Ishikawa (cell line): ENCODE measurements at regions not wholly inside any gene's neighbourhood (a gene's known extent, or its start where the extent isn't known, plus 50 kb on each side); places are given as distances from the start of the nearest gene placed in this dataset.

Experiments used
- CEBPB ChIP-seq: IDR thresholded peaks from 2 replicates; pipeline ENCODE4 v1.6.1; 2012
- CREB1 ChIP-seq: IDR thresholded peaks from 2 replicates; pipeline ENCODE4 v1.6.1; 2012; ENCODE audit warnings: low read depth
- EGR1 ChIP-seq: IDR thresholded peaks from 2 replicates; pipeline ENCODE4 v1.6.1; 2012
- EP300 ChIP-seq: IDR thresholded peaks from 2 replicates; pipeline ENCODE4 v1.6.1; 2012; ENCODE audit warnings: borderline replicate concordance
- FOXM1 ChIP-seq: IDR thresholded peaks from 2 replicates; pipeline ENCODE4 v1.6.1; 2012; ENCODE audit warnings: low read depth, borderline replicate concordance
- MAX ChIP-seq: IDR thresholded peaks from 2 replicates; pipeline ENCODE4 v1.6.1; 2012
- NFIC ChIP-seq: IDR thresholded peaks from 2 replicates; pipeline ENCODE4 v1.6.1; 2012
- RAD21 ChIP-seq: IDR thresholded peaks from 2 replicates; pipeline ENCODE4 v1.6.1; 2012; ENCODE audit warnings: low read depth
- TAF1 ChIP-seq: IDR thresholded peaks from 2 replicates; pipeline ENCODE4 v1.6.1; 2012; ENCODE audit warnings: low read depth, mild to moderate bottlenecking
- TCF12 ChIP-seq: IDR thresholded peaks from 2 replicates; pipeline ENCODE4 v1.6.1; 2012; ENCODE audit warnings: low read depth
- TEAD4 ChIP-seq: IDR thresholded peaks from 2 replicates; pipeline ENCODE4 v1.6.1; 2012
- YY1 ChIP-seq: IDR thresholded peaks from 2 replicates; pipeline ENCODE4 v1.6.1; 2012; ENCODE audit warnings: low read depth
- ZBTB7A ChIP-seq: IDR thresholded peaks from 2 replicates; pipeline ENCODE4 v1.6.1; 2012; ENCODE audit warnings: low read depth
- TF ChIP-seq, protein P1 (sequence below): IDR thresholded peaks from 2 replicates; pipeline ENCODE4 v1.6.1; 2012
- TF ChIP-seq, protein P2 (sequence below): IDR thresholded peaks from 2 replicates; pipeline ENCODE4 v1.6.1; 2012; ENCODE audit warnings: low read depth, mild to moderate bottlenecking

GRCh38 chr1:21346365-21347071, 56.3 kb upstream of the ECE1 start:
- TF ChIP-seq TAF1 (no peak), EGR1 (no peak), ZBTB7A (no peak), EP300 (no peak), RAD21 (no peak), NFIC (no peak), FOXM1 (no peak), YY1 (no peak), CREB1 (no peak), TEAD4 (no peak)
- TF ChIP-seq, protein P1, sequence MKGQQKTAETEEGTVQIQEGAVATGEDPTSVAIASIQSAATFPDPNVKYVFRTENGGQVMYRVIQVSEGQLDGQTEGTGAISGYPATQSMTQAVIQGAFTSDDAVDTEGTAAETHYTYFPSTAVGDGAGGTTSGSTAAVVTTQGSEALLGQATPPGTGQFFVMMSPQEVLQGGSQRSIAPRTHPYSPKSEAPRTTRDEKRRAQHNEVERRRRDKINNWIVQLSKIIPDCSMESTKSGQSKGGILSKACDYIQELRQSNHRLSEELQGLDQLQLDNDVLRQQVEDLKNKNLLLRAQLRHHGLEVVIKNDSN = no peak
- TF ChIP-seq, protein P2, sequence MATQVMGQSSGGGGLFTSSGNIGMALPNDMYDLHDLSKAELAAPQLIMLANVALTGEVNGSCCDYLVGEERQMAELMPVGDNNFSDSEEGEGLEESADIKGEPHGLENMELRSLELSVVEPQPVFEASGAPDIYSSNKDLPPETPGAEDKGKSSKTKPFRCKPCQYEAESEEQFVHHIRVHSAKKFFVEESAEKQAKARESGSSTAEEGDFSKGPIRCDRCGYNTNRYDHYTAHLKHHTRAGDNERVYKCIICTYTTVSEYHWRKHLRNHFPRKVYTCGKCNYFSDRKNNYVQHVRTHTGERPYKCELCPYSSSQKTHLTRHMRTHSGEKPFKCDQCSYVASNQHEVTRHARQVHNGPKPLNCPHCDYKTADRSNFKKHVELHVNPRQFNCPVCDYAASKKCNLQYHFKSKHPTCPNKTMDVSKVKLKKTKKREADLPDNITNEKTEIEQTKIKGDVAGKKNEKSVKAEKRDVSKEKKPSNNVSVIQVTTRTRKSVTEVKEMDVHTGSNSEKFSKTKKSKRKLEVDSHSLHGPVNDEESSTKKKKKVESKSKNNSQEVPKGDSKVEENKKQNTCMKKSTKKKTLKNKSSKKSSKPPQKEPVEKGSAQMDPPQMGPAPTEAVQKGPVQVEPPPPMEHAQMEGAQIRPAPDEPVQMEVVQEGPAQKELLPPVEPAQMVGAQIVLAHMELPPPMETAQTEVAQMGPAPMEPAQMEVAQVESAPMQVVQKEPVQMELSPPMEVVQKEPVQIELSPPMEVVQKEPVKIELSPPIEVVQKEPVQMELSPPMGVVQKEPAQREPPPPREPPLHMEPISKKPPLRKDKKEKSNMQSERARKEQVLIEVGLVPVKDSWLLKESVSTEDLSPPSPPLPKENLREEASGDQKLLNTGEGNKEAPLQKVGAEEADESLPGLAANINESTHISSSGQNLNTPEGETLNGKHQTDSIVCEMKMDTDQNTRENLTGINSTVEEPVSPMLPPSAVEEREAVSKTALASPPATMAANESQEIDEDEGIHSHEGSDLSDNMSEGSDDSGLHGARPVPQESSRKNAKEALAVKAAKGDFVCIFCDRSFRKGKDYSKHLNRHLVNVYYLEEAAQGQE = no peak

- TF ChIP-seq NFIC (no peak), TCF12 (0 out of 2 replicates have a peak, but pooled peaks have one; percentile 30), RAD21 (0 out of 2 replicates have a peak, but pooled peaks have one; percentile 0), CEBPB (no peak), CREB1 (no peak), EGR1 (no peak)
Measured at GRCh38 chr1:21344750-21345443, 54.6 kb upstream of the ECE1 start.

DNA sequence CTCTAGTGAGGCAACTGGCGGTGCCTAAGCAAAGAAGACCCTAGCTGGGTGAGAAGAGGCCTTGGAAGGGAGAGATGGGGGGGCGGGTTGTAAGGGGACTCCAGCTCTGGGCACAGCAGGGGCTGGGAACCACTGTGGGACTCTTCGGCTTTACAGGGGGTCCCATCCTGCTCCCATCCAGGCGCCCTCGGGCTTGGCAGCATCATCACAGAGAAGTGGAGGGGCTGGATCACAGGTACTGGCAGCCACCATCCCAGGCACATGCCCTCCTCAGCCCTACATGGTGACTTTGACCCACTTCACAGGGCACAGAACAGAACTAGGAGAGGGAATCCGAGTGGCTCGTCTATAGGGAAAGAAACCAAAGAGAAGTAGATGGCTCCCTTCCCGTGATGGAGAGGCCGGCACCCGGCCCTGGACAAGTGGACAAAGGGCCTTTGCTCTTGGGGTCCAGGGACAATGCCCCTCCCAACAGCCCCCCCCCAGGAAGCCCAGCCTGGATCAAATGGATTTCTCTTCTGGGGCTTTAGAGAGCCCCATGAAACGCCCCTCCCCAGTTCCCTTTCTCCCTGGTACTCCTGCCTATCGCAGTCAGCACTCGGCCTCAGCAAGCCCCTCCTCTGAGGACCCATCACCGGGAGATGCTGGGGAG, 54.0 kb upstream of the ECE1 start:
- TF ChIP-seq CEBPB = no peak

- TF ChIP-seq TEAD4 (no peak), ZBTB7A (no peak), FOXM1 (no peak), NFIC (no peak), TAF1 (no peak), MAX (no peak), CEBPB (no peak), CREB1 (no peak)
Measured at GRCh38 chr1:21342961-21343838, 52.9 kb upstream of the ECE1 start.

GRCh38 chr1:21341517-21342078, 51.3 kb upstream of the ECE1 start:
- TF ChIP-seq CEBPB (no peak), YY1 (no peak), EGR1 (no peak), CREB1 (no peak), TEAD4 (no peak), TCF12 (no peak), NFIC (no peak), RAD21 (no peak), FOXM1 (no peak), TAF1 (no peak), EP300 (no peak)
- TF ChIP-seq, protein P2 = no peak
- TF ChIP-seq, protein P1 = no peak

GRCh38 chr1:21341022-21341421, 50.8 kb upstream of the ECE1 start:
- no peak for TF ChIP-seq TEAD4
- TF ChIP-seq, protein P2 = no peak
- TF ChIP-seq TCF12 = no peak
- no peak for TF ChIP-seq TAF1
- TF ChIP-seq NFIC = no peak
- TF ChIP-seq CREB1 = no peak
- no peak for TF ChIP-seq YY1
- TF ChIP-seq EP300 = no peak
- TF ChIP-seq MAX = no peak
- TF ChIP-seq RAD21 = no peak
